Keratinocyte (primary cell): ENCODE measurements at regions not wholly inside any gene's neighbourhood (a gene's known extent, or its start where the extent isn't known, plus 50 kb on each side); places are given as distances from the start of the nearest gene placed in this dataset.

Source experiments
- DNase-seq: peaks from one replicate; pipeline ENCODE4 v3.0.0-alpha.2; 2011; ENCODE audit warnings: low read depth, missing footprints, low spot score
- FAIRE-seq: peaks from 2 replicates; lab custom pipeline; 2011; peaks lifted over from hg19 to GRCh38; lab: Jason Lieb, UNC
- H2AFZ ChIP-seq: 2 replicates; pipeline ENCODE4 v1.6.0; 2012; ENCODE audit warnings: low read length, control low read depth, inconsistent platforms; ENCODE audit not compliant: control insufficient read depth
- H3K27ac ChIP-seq: 2 replicates; pipeline ENCODE4 v1.5.1; 2011; ENCODE audit warnings: low read length; ENCODE audit not compliant: control insufficient read depth, insufficient read depth
- H3K27me3 ChIP-seq: 3 replicates; pipeline ENCODE4 v1.6.0; 2011; ENCODE audit warnings: low read length; ENCODE audit not compliant: control insufficient read depth, insufficient read depth; ENCODE audit errors: extremely low read depth
- H3K36me3 ChIP-seq, 2 experiments: 2 replicates in 1 of 2; 3 replicates in 1 of 2; pipeline ENCODE4 v1.5.1; 2011; ENCODE audit warnings: low read length in 2 of 2, mild to moderate bottlenecking in 1 of 2; ENCODE audit not compliant: control insufficient read depth in 2 of 2, insufficient read depth in 2 of 2; ENCODE audit errors: extremely low read depth in 1 of 2
- H3K4me1 ChIP-seq: 3 replicates; pipeline ENCODE4 v1.5.1; 2011; ENCODE audit warnings: low read length; ENCODE audit not compliant: control insufficient read depth, insufficient read depth; ENCODE audit errors: extremely low read depth
- H3K4me2 ChIP-seq: 3 replicates; pipeline ENCODE4 v1.6.0; 2011; ENCODE audit warnings: low read depth, low read length; ENCODE audit not compliant: control insufficient read depth, insufficient read depth; ENCODE audit errors: extremely low read depth
- H3K4me3 ChIP-seq, 3 experiments: fragments of 200-600 bp in 1 of 3; sonication (generic) in 1 of 3; 2 replicates in 2 of 3; 3 replicates in 1 of 3; pipeline ENCODE4 v1.5.1; 2011 to 2016; ENCODE audit warnings: low read length in 3 of 3, mild to moderate bottlenecking in 3 of 3, control low read depth in 2 of 3, inconsistent platforms in 1 of 3, low read depth in 1 of 3, mixed read lengths in 1 of 3, mixed run types in 1 of 3, moderate library complexity in 1 of 3; ENCODE audit not compliant: control insufficient read depth in 2 of 3, insufficient read depth in 2 of 3; ENCODE audit errors: extremely low read depth in 1 of 3
- H3K79me2 ChIP-seq: 2 replicates; pipeline ENCODE4 v1.6.0; 2012; ENCODE audit warnings: low read length; ENCODE audit not compliant: control insufficient read depth, insufficient read depth
- H3K9ac ChIP-seq: 3 replicates; pipeline ENCODE4 v1.6.0; 2011; ENCODE audit warnings: low read length; ENCODE audit not compliant: control insufficient read depth, insufficient read depth; ENCODE audit errors: extremely low read depth
- H3K9me1 ChIP-seq: 3 replicates; pipeline ENCODE4 v1.6.0; 2011; ENCODE audit warnings: low read length; ENCODE audit not compliant: control insufficient read depth, insufficient read depth; ENCODE audit errors: extremely low read depth
- H3K9me3 ChIP-seq: 2 replicates; pipeline ENCODE4 v1.5.1; 2012; ENCODE audit warnings: low read depth, low read length; ENCODE audit not compliant: control insufficient read depth
- H4K20me1 ChIP-seq: 3 replicates; pipeline ENCODE4 v1.6.0; 2011; ENCODE audit warnings: low read length; ENCODE audit not compliant: control insufficient read depth, insufficient read depth; ENCODE audit errors: extremely low read depth
- EZH2 ChIP-seq: IDR thresholded peaks from one replicate; pipeline ENCODE4 v1.6.1; 2012; ENCODE audit warnings: inconsistent platforms, mild to moderate bottlenecking, low read length, moderate library complexity
- dilution Hi-C: fragments of 300-500 bp; cut with MboI; formaldehyde crosslinking; loops from one replicate; pipeline ENCODE4 v1.7.0; 2020; ENCODE audit warnings: low sequenced_read_pairs; ENCODE audit not compliant: extremely low pct_ligation_motif_present
- TF ChIP-seq, protein P1 (sequence below), 3 experiments: IDR thresholded peaks in 1 of 3; conservative IDR thresholded peaks in 1 of 3; optimal IDR thresholded peaks in 1 of 3; 2 replicates in 2 of 3; 3 replicates in 1 of 3; pipeline versions ENCODE3 to v1.5.1; 2011; ENCODE audit warnings: low read length in 3 of 3, mild to moderate bottlenecking in 3 of 3, moderate library complexity in 2 of 3, control low read depth in 1 of 3, inconsistent platforms in 1 of 3; ENCODE audit not compliant: insufficient read depth in 2 of 3; ENCODE audit errors: extremely low read depth in 1 of 3

DNA sequence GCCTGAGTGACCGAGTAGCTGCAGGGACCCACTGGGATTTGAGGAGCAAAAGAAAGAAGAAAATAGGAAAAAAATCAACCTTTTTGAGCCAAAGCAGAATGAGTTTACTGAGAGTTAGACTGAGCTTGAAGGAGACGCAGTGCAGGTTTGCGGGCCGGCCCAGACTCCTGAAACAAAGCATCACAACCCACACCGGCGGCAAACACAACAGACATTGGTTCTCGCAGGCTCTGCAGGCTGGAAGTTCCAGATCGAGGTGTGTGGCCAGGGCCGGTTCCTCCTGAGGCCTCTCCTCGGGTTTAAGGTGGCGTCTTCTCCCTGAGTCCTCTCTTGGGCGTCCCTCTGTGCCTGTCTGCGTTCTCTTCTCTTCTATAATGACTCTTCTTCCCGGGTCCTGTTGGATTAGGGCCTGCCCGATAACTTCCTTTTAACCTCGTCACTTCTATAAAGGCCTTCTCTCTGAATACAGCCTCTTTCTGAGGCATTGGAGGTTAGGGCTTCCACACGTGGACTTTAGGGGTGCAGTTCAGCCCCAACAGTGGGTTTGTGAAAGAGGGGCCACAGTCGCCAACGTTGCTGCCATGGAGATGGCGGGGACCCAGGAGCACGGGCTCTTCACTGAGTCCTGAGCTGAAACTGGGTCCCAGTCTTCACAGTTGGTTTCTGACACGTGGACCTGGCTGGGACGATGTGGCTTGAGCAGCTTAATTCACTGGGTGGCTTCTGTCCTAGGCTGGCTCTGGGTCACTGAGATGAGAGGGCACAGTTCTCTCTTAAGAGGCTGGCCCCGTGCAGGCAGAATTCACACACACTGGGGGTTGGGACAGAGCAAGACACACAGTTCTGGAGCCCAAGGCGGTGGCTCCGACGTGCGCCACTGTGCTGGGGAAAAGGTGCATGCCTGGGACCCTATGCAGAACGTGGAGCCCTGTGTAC is 1047.7 kb downstream of the BRD1 start:
- H3K9me3 ChIP-seq = peaks cover 15% of the 10 kb centered on the region
- no peaks in the 10 kb centered on the region for H3K36me3 ChIP-seq
- H3K9ac ChIP-seq = no peak overlapping the region
- no peaks in the 10 kb centered on the region for H3K4me1 ChIP-seq
- no peaks in the 10 kb centered on the region for H4K20me1 ChIP-seq
- H3K9me1 ChIP-seq = no peaks in the 10 kb centered on the region
- no peak overlapping the region for H3K4me2 ChIP-seq
- FAIRE-seq = no peak
- no peak overlapping the region for H3K4me3 ChIP-seq
- dilution Hi-C loops = no loop called here
- H2AFZ ChIP-seq = no peak overlapping the region
- no peaks in the 10 kb centered on the region for H3K79me2 ChIP-seq
- TF ChIP-seq, protein P1, sequence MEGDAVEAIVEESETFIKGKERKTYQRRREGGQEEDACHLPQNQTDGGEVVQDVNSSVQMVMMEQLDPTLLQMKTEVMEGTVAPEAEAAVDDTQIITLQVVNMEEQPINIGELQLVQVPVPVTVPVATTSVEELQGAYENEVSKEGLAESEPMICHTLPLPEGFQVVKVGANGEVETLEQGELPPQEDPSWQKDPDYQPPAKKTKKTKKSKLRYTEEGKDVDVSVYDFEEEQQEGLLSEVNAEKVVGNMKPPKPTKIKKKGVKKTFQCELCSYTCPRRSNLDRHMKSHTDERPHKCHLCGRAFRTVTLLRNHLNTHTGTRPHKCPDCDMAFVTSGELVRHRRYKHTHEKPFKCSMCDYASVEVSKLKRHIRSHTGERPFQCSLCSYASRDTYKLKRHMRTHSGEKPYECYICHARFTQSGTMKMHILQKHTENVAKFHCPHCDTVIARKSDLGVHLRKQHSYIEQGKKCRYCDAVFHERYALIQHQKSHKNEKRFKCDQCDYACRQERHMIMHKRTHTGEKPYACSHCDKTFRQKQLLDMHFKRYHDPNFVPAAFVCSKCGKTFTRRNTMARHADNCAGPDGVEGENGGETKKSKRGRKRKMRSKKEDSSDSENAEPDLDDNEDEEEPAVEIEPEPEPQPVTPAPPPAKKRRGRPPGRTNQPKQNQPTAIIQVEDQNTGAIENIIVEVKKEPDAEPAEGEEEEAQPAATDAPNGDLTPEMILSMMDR (optimal IDR thresholded peaks at IDR 0.05 in 1 of 3, IDR thresholded peaks at IDR 0.05 in 1 of 3, conservative IDR thresholded peaks at IDR 0.05 in 1 of 3; ENCODE audit: extremely low read depth in 1 of 3, insufficient read depth in 2 of 3, low read length in 3 of 3) = no peak
- no peak for TF ChIP-seq EZH2
- H3K27me3 ChIP-seq = no peaks in the 10 kb centered on the region
- DNase-seq = no peak
- H3K27ac ChIP-seq = no peak overlapping the region

DNA sequence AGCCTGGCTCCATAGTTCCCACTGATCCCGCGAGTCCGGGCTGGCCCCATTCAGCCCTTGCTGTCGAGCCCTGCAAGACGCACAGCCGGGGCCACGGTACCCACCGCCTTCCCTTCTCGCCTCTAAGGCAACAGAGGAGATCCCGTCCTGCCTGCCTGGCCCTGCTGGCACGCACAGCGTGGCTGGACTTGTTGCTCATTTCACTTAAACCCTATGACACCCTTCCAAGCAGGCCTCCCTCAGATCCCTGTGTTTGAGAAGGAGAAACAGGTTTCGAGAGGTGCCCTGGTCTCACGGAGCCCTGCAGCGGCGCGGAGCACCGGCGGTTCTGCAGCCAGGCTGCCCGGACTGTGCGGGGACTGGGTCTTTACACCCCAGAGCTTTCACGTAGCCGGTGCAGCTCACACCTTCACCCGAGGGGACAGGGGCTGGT is 1048.4 kb downstream of the BRD1 start:
- H3K4me2 ChIP-seq = no peak overlapping the region
- H3K9me3 ChIP-seq = peaks cover 12% of the 10 kb centered on the region
- no peaks in the 10 kb centered on the region for H3K36me3 ChIP-seq
- H2AFZ ChIP-seq = no peak overlapping the region
- H3K4me1 ChIP-seq = no peaks in the 10 kb centered on the region
- dilution Hi-C loops = no loop called here
- H3K4me3 ChIP-seq = no peak overlapping the region
- H3K79me2 ChIP-seq = no peaks in the 10 kb centered on the region
- no peaks in the 10 kb centered on the region for H3K9me1 ChIP-seq
- H3K9ac ChIP-seq = no peak overlapping the region
- FAIRE-seq (no peak), DNase-seq (no peak)
- H3K27ac ChIP-seq = no peak overlapping the region
- H4K20me1 ChIP-seq = no peaks in the 10 kb centered on the region
- no peaks in the 10 kb centered on the region for H3K27me3 ChIP-seq
- TF ChIP-seq, protein P1 (optimal IDR thresholded peaks at IDR 0.05 in 1 of 3, IDR thresholded peaks at IDR 0.05 in 1 of 3, conservative IDR thresholded peaks at IDR 0.05 in 1 of 3; ENCODE audit: extremely low read depth in 1 of 3, insufficient read depth in 2 of 3, low read length in 3 of 3) = no peak
- no peak for TF ChIP-seq EZH2
